HepG2 (cell line): ENCODE measurements at regions not wholly inside any gene's neighbourhood (a gene's known extent, or its start where the extent isn't known, plus 50 kb on each side); places are given as distances from the start of the nearest gene placed in this dataset.

Experiments
- ATAC-seq: fragments of 200-7000 bp; cut with Tn5 transposase; 3 replicates; pipeline ENCODE4 v1.9.1; 2020; ENCODE audit warnings: mild to moderate bottlenecking, moderate library complexity
- BruUV-seq: library from RNA; stranded (reverse); fragments of 400-500 nt; replicated peaks from 2 replicates; lab custom pipeline; 2021; lab: Mats Ljungman, UMichigan
- CTCF ChIA-PET: fragments of 300-600 bp; formaldehyde crosslinking; extraction: SDS; loops from one replicate; lab custom pipeline; 2021; ENCODE audit warnings: low total read pairs, inconsistent platforms, low intra/inter-chr PET ratio; lab: Yijun Ruan, JAX
- POLR2A ChIA-PET: fragments of 350-600 bp; sonication (Branson Sonifier 250); formaldehyde crosslinking; loops from one replicate; lab custom pipeline; 2020; ENCODE audit warnings: antibody characterized with exemption, inconsistent platforms; lab: Yijun Ruan, JAX
- DNase-seq: peaks from one replicate; pipeline ENCODE4 v3.0.0-alpha.2; 2015; ENCODE audit warnings: low spot score
- FAIRE-seq: peaks from 3 replicates; lab custom pipeline; 2011; peaks lifted over from hg19 to GRCh38; lab: Jason Lieb, UNC
- H2AFZ ChIP-seq: one replicate; pipeline ENCODE4 v1.6.1; 2011; ENCODE audit warnings: low read length, inconsistent platforms
- H3K27ac ChIP-seq: fragments of 300-600 bp; 3 replicates; pipeline ENCODE4 v1.8.0; 2011; ENCODE audit warnings: mixed run types, mild to moderate bottlenecking, mixed read lengths, low read length, inconsistent platforms; ENCODE audit not compliant: insufficient read depth; ENCODE audit errors: extremely low read length
- H3K27me3 ChIP-seq, 2 experiments: fragments of 200-600 bp in 1 of 2; 2 replicates in 1 of 2; 3 replicates in 1 of 2; pipeline versions ENCODE4 v1.6.0 to v1.8.0; 2011; ENCODE audit warnings: low read length in 2 of 2, mild to moderate bottlenecking in 2 of 2, moderate library complexity in 2 of 2, inconsistent platforms in 1 of 2; ENCODE audit not compliant: insufficient read depth in 2 of 2, control insufficient read depth in 1 of 2
- H3K36me3 ChIP-seq, 2 experiments: fragments of 200-600 bp in 1 of 2; replicated peaks in 1 of 2; 2 replicates in 1 of 2; 3 replicates in 1 of 2; pipeline versions ENCODE4 v1.5.1 to v1.8.0; 2011; ENCODE audit warnings: low read length in 2 of 2, inconsistent platforms in 1 of 2; ENCODE audit not compliant: insufficient read depth in 2 of 2, control insufficient read depth in 1 of 2
- H3K4me1 ChIP-seq: 2 replicates; pipeline ENCODE4 v1.5.1; 2012; ENCODE audit warnings: low read length, inconsistent platforms; ENCODE audit not compliant: insufficient read depth
- H3K4me2 ChIP-seq: 2 replicates; pipeline ENCODE4 v1.6.0; 2011; ENCODE audit warnings: low read depth, low read length, inconsistent platforms
- H3K4me3 ChIP-seq, 3 experiments: fragments of 200-600 bp in 1 of 3; sonication (generic), shearing (Covaris generic) in 1 of 3; replicated peaks in 1 of 3; 2 replicates each; pipeline ENCODE4 v1.5.1; 2011 to 2016; ENCODE audit warnings: low read length in 3 of 3, inconsistent platforms in 2 of 3, low read depth in 2 of 3, mild to moderate bottlenecking in 2 of 3, control low read depth in 1 of 3, mixed read lengths in 1 of 3; ENCODE audit not compliant: insufficient read depth in 1 of 3
- H3K79me2 ChIP-seq: one replicate; pipeline ENCODE4 v1.6.1; 2011; ENCODE audit warnings: low read length, inconsistent platforms; ENCODE audit not compliant: insufficient read depth
- H3K9ac ChIP-seq: 2 replicates; pipeline ENCODE4 v1.6.0; 2011; ENCODE audit warnings: mild to moderate bottlenecking, low read depth, low read length, inconsistent platforms; ENCODE audit not compliant: insufficient read depth
- H3K9me3 ChIP-seq: 2 replicates; pipeline ENCODE4 v1.5.1; 2012; ENCODE audit warnings: mild to moderate bottlenecking, low read length
- H4K20me1 ChIP-seq: 2 replicates; pipeline ENCODE4 v1.6.0; 2011; ENCODE audit warnings: inconsistent platforms, mild to moderate bottlenecking, low read length, moderate library complexity; ENCODE audit not compliant: insufficient read depth
- ATF7 ChIP-seq, 2 experiments: fragments of 450-650 bp in 1 of 2; sonication (generic) in 1 of 2; formaldehyde crosslinking in 1 of 2; IDR thresholded peaks; 2 replicates each; pipeline versions ENCODE4 v1.4.0 to v1.6.1; 2016 to 2020; ENCODE audit warnings: antibody characterized with exemption in 1 of 2, mild to moderate bottlenecking in 1 of 2, missing genetic modification reagents in 1 of 2
- IRF2 ChIP-seq: IDR thresholded peaks from 2 replicates; pipeline ENCODE4 v1.6.1; 2018; ENCODE audit warnings: missing genetic modification reagents, missing compliant biosample characterization
- MAFF ChIP-seq: IDR thresholded peaks from 2 replicates; pipeline ENCODE4 v1.6.1; 2011; ENCODE audit warnings: low read depth, low read length, improper control_type of control experiment
- RBM22 ChIP-seq: fragments of 200-400 bp; formaldehyde crosslinking; optimal IDR thresholded peaks from 2 replicates; pipeline ENCODE3; 2017; ENCODE audit warnings: mild to moderate bottlenecking, low read length, moderate library complexity
- ZNF383 ChIP-seq: sonication (generic); formaldehyde crosslinking; IDR thresholded peaks from 2 replicates; pipeline ENCODE4 v1.4.0; 2020; ENCODE audit warnings: missing genetic modification reagents, mild to moderate bottlenecking, borderline replicate concordance
- ZNF564 ChIP-seq: sonication (generic); formaldehyde crosslinking; IDR thresholded peaks from 2 replicates; pipeline ENCODE4 v1.8.1; 2023; ENCODE audit warnings: mild to moderate bottlenecking, missing genetic modification reagents
- ZNF749 ChIP-seq: sonication (generic); formaldehyde crosslinking; IDR thresholded peaks from 2 replicates; pipeline ENCODE4 v1.8.0; 2022; ENCODE audit warnings: mild to moderate bottlenecking, missing genetic modification reagents, moderate library complexity, borderline replicate concordance
- ZNF841 ChIP-seq: sonication (generic); formaldehyde crosslinking; IDR thresholded peaks from 2 replicates; pipeline ENCODE4 v1.8.1; 2023; ENCODE audit warnings: missing genetic modification reagents, borderline replicate concordance
- WGBS: methylation state at CpG from one replicate; pipeline ENCODE4 v1.1.6; 2017; ENCODE audit warnings: low lambda C conversion rate; 5-methylcytosine and 5-hydroxymethylcytosine counted together
- in situ Hi-C: cut with HindIII; loops from 2 replicates; pipeline ENCODE4 v1.10.0; 2017; ENCODE audit warnings: low pct_unique_long_range_greater_than_20kb; ENCODE audit not compliant: extremely low pct_ligation_motif_present
- intact Hi-C: fragments of 100-400 bp; cut with micrococcal nuclease; formaldehyde crosslinking; loops from one replicate; pipeline ENCODE4 v1.10.0; 2022; ENCODE audit not compliant: unreplicated experiment
- TF ChIP-seq, protein P1 (sequence below): sonication (generic); formaldehyde crosslinking; IDR thresholded peaks from 2 replicates; pipeline ENCODE4; 2020; ENCODE audit warnings: missing genetic modification reagents, mild to moderate bottlenecking, borderline replicate concordance
- TF ChIP-seq, protein P2 (sequence below): sonication (generic); formaldehyde crosslinking; IDR thresholded peaks from 2 replicates; pipeline ENCODE4 v1.4.0; 2020; ENCODE audit warnings: mild to moderate bottlenecking, missing genetic modification reagents
- TF ChIP-seq, protein P3 (sequence below): sonication (generic); formaldehyde crosslinking; IDR thresholded peaks from 2 replicates; pipeline ENCODE4 v1.4.0; 2020; ENCODE audit warnings: low read depth, mild to moderate bottlenecking, missing genetic modification reagents

DNA sequence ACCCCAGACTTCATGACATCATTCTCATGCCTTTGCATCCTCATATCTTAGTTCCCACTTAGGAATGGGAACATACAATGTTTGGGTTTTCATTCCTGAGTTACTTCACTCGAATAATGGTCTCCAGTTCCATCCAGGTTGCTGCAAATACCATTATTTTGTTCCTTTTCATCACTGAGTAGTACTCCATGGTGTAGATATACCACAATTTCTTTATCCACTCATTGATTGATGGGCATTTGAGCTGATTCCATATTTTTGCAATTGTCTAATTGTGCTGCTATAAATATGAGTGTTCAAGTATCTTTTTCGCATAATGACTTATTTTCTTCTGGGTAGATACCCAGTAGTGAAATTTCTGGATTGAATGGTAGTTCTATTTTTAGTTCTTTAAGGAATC, 1026.8 kb downstream of the STPG2 start:
- ATAC-seq (no peak), FAIRE-seq (no peak), DNase-seq (no peak)
- Histone ChIP-seq H3K27ac (no peak overlapping the region), H2AFZ (no peak overlapping the region), H3K36me3 (no peaks in the 10 kb centered on the region), H3K4me3 (no peak overlapping the region), H3K27me3 (no peaks in the 10 kb centered on the region), H3K79me2 (no peaks in the 10 kb centered on the region), H3K4me1 (no peaks in the 10 kb centered on the region), H4K20me1 (no peaks in the 10 kb centered on the region), H3K9me3 (peaks cover 40% of the 10 kb centered on the region), H3K4me2 (no peak overlapping the region), H3K9ac (no peak overlapping the region)
- BruUV-seq: no TSS peak
- intact Hi-C loops (no loop called here), in situ Hi-C loops (no loop called here)
- ChIA-PET CTCF (no interaction called here), POLR2A (no interaction called here)
- TF ChIP-seq ATF7 (IDR thresholded peaks at IDR 0.05): peak; percentile 48
- no peak for TF ChIP-seq ATF7 (CRISPR knock-in tag; IDR thresholded peaks at IDR 0.05)
- no peak for TF ChIP-seq IRF2 (CRISPR knock-in tag)
- WGBS: 0% methylated on average over 2 of the region's 2 CpGs

- Histone ChIP-seq H3K4me1 (no peaks in the 10 kb centered on the region), H4K20me1 (no peaks in the 10 kb centered on the region), H3K79me2 (no peaks in the 10 kb centered on the region), H3K9me3 (peaks cover 54% of the 10 kb centered on the region), H3K27me3 (no peaks in the 10 kb centered on the region), H3K27ac (no peak overlapping the region), H3K4me3 (no peak overlapping the region), H3K36me3 (no peaks in the 10 kb centered on the region), H2AFZ (no peak overlapping the region), H3K4me2 (no peak overlapping the region), H3K9ac (no peak overlapping the region)
- DNase-seq (no peak), FAIRE-seq (no peak), ATAC-seq (no peak)
- 0% methylated on average over 1 of the region's 1 CpG for WGBS
- intact Hi-C loops: no loop called here
- POLR2A ChIA-PET: no interaction called here
- TF ChIP-seq ZNF749 (CRISPR knock-in tag): no peak
- TF ChIP-seq ZNF383 (CRISPR knock-in tag): no peak
- TF ChIP-seq ZNF841 (CRISPR knock-in tag): no peak
- TF ChIP-seq, protein P1, sequence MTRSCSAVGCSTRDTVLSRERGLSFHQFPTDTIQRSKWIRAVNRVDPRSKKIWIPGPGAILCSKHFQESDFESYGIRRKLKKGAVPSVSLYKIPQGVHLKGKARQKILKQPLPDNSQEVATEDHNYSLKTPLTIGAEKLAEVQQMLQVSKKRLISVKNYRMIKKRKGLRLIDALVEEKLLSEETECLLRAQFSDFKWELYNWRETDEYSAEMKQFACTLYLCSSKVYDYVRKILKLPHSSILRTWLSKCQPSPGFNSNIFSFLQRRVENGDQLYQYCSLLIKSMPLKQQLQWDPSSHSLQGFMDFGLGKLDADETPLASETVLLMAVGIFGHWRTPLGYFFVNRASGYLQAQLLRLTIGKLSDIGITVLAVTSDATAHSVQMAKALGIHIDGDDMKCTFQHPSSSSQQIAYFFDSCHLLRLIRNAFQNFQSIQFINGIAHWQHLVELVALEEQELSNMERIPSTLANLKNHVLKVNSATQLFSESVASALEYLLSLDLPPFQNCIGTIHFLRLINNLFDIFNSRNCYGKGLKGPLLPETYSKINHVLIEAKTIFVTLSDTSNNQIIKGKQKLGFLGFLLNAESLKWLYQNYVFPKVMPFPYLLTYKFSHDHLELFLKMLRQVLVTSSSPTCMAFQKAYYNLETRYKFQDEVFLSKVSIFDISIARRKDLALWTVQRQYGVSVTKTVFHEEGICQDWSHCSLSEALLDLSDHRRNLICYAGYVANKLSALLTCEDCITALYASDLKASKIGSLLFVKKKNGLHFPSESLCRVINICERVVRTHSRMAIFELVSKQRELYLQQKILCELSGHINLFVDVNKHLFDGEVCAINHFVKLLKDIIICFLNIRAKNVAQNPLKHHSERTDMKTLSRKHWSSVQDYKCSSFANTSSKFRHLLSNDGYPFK: no peak
- TF ChIP-seq MAFF: no peak
- TF ChIP-seq ZNF564 (CRISPR knock-in tag): no peak
- no peak for TF ChIP-seq RBM22
- TF ChIP-seq, protein P2, sequence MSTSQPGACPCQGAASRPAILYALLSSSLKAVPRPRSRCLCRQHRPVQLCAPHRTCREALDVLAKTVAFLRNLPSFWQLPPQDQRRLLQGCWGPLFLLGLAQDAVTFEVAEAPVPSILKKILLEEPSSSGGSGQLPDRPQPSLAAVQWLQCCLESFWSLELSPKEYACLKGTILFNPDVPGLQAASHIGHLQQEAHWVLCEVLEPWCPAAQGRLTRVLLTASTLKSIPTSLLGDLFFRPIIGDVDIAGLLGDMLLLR (CRISPR knock-in tag): no peak
- TF ChIP-seq, protein P3, sequence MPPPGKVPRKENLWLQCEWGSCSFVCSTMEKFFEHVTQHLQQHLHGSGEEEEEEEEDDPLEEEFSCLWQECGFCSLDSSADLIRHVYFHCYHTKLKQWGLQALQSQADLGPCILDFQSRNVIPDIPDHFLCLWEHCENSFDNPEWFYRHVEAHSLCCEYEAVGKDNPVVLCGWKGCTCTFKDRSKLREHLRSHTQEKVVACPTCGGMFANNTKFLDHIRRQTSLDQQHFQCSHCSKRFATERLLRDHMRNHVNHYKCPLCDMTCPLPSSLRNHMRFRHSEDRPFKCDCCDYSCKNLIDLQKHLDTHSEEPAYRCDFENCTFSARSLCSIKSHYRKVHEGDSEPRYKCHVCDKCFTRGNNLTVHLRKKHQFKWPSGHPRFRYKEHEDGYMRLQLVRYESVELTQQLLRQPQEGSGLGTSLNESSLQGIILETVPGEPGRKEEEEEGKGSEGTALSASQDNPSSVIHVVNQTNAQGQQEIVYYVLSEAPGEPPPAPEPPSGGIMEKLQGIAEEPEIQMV: no peak
- no TSS peak for BruUV-seq
- CTCF ChIA-PET: no interaction called here
- in situ Hi-C loops: no loop called here
Observed at GRCh38 chr4:97121493-97121892, 1021.8 kb downstream of the STPG2 start.
